ENCODE measurements at regions not wholly inside any gene's neighbourhood (a gene's known extent, or its start where the extent isn't known, plus 50 kb on each side); places are given as distances from the start of the nearest gene placed in this dataset.

GRCh38 chr5:169527066-169527465 is 56.5 kb upstream of the SPDL1 start:
- no peak for TF ChIP-seq PRDM10 (tag by site-specific recombination; IDR thresholded peaks at IDR 0.05)
- no peak for TF ChIP-seq CTCF (tag by site-specific recombination; IDR thresholded peaks at IDR 0.05)
- TF ChIP-seq ZNF140 (tag by site-specific recombination; IDR thresholded peaks at IDR 0.05), result no peak
- TF ChIP-seq ZBTB7A (tag by site-specific recombination; IDR thresholded peaks at IDR 0.05; ENCODE audit: low read depth), result no peak
- no peak for TF ChIP-seq REST (tag by site-specific recombination; IDR thresholded peaks at IDR 0.05)
- no peak for TF ChIP-seq SCRT2 (tag by site-specific recombination; IDR thresholded peaks at IDR 0.05)
- TF ChIP-seq ZNF571 (tag by site-specific recombination; IDR thresholded peaks at IDR 0.05), result no peak
- no peak for TF ChIP-seq KLF10 (tag by site-specific recombination; IDR thresholded peaks at IDR 0.05)
- no peak for TF ChIP-seq YY1 (tag by site-specific recombination; IDR thresholded peaks at IDR 0.05)
- no peak for TF ChIP-seq ZNF133 (tag by site-specific recombination; IDR thresholded peaks at IDR 0.05)
- TF ChIP-seq PRDM6 (tag by site-specific recombination; IDR thresholded peaks at IDR 0.05), result no peak
- TF ChIP-seq KLF8 (tag by site-specific recombination; IDR thresholded peaks at IDR 0.05), result no peak

Data from HEK293 (cell line).